ENCODE measurements at regions not wholly inside any gene's neighbourhood (a gene's known extent, or its start where the extent isn't known, plus 50 kb on each side); places are given as distances from the start of the nearest gene placed in this dataset.

DNA sequence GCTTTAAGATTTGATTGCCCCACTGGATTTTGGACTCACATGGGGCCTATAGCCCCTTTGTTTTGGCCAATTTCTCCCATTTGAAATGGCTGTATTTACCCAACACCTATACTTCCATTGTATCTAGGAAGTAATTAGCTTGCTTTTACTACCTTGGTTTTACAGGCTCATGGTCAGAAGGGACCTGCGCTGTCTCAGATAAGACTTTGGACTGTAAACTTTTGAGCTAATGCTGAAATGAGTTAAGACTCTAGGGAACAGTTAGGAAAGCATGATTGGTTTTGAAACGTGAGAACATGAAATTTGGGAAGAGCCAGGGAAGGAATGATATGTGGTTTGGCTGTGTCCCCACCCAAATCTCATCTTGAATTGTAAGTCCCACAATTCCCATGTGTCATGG, 419.0 kb upstream of the TMPO start:
- TF ChIP-seq CTCF (IDR thresholded peaks at IDR 0.05) (no peak), POLR2A (IDR thresholded peaks at IDR 0.05) (no peak)

Measured in thyroid gland (tissue), 4 donors.